A549 (cell line): ENCODE measurements at regions not wholly inside any gene's neighbourhood (a gene's known extent, or its start where the extent isn't known, plus 50 kb on each side); places are given as distances from the start of the nearest gene placed in this dataset.

ENCODE experiments used
- ATAC-seq, 2 experiments: fragments of 200-7000 bp in 1 of 2; fragments of >200 bp in 1 of 2; cut with Nextera tagmentation in 1 of 2; cut with Tn5 transposase in 1 of 2; 3 replicates each; pipeline versions ENCODE4 v1.8.0 to v1.9.1; 2018 to 2020; ENCODE audit warnings: mild to moderate bottlenecking in 1 of 2, moderate library complexity in 1 of 2
- CTCF ChIA-PET: fragments of 300-600 bp; sonication (Branson Sonifier 250); formaldehyde crosslinking; extraction: SDS; loops from one replicate; lab custom pipeline; 2021; ENCODE audit warnings: antibody characterized with exemption, inconsistent platforms; lab: Yijun Ruan, JAX
- POLR2A ChIA-PET: fragments of 350-600 bp; formaldehyde crosslinking; extraction: SDS; loops from one replicate; lab custom pipeline; 2021; ENCODE audit warnings: antibody characterized with exemption, inconsistent platforms; lab: Yijun Ruan, JAX
- DNase-seq, 2 experiments: peaks; one replicate each; pipeline versions ENCODE4 v3.0.0 to v3.0.0-alpha.2; 2011 to 2016; ENCODE audit warnings: low read depth in 1 of 2, low spot score in 1 of 2
- FAIRE-seq: peaks from 2 replicates; lab custom pipeline; 2011; peaks lifted over from hg19 to GRCh38; lab: Jason Lieb, UNC
- H3K27ac ChIP-seq, 2 experiments: fragments of >200 bp; sonication (Bioruptor Twin); formaldehyde crosslinking; 3 replicates each; pipeline ENCODE4 v1.5.1; 2016 to 2017
- H3K4me1 ChIP-seq: fragments of >200 bp; sonication (Bioruptor Twin); formaldehyde crosslinking; 3 replicates; pipeline ENCODE4 v1.6.1; 2016
- H3K4me2 ChIP-seq: fragments of >200 bp; sonication (Bioruptor Twin); formaldehyde crosslinking; 3 replicates; pipeline ENCODE4 v1.6.1; 2016
- H3K4me3 ChIP-seq: fragments of >200 bp; sonication (Bioruptor Twin); formaldehyde crosslinking; 3 replicates; pipeline ENCODE4 v1.5.1; 2016
- H3K9me3 ChIP-seq: fragments of >200 bp; sonication (Bioruptor Twin); formaldehyde crosslinking; 3 replicates; pipeline ENCODE4 v1.6.1; 2016
- ATOH8 ChIP-seq: fragments of 250-450 bp; sonication (Bioruptor Pico); IDR thresholded peaks from 2 replicates; pipeline ENCODE4 v1.5.0; 2020; ENCODE audit warnings: low read depth, mild to moderate bottlenecking, moderate library complexity
- CBX2 ChIP-seq: fragments of 200-600 bp; sonication (generic); IDR thresholded peaks from 2 replicates; pipeline ENCODE4 v1.6.1; 2016; ENCODE audit warnings: low read depth, mild to moderate bottlenecking, borderline replicate concordance
- CEBPB ChIP-seq, 2 experiments: fragments of >200 bp in 1 of 2; sonication (Bioruptor Twin) in 1 of 2; formaldehyde crosslinking in 1 of 2; IDR thresholded peaks; 2 replicates each; pipeline ENCODE4 v1.6.1; 2012 to 2016
- EHF ChIP-seq: fragments of 250-450 bp; sonication (Bioruptor Pico); IDR thresholded peaks from 2 replicates; pipeline ENCODE4 v1.5.0; 2020; ENCODE audit warnings: mild to moderate bottlenecking
- FOSB ChIP-seq: fragments of 250-450 bp; sonication (Bioruptor Pico); IDR thresholded peaks from 2 replicates; pipeline ENCODE4 v1.5.0; 2020; ENCODE audit warnings: mild to moderate bottlenecking, moderate library complexity
- FOSL2 ChIP-seq, 2 experiments: fragments of 450-650 bp in 1 of 2; fragments of >200 bp in 1 of 2; sonication (Bioruptor Twin) in 1 of 2; formaldehyde crosslinking; IDR thresholded peaks; 2 replicates each; pipeline versions ENCODE4 v1.5.0 to v1.6.1; 2016 to 2020; ENCODE audit warnings: mild to moderate bottlenecking in 1 of 2, moderate library complexity in 1 of 2
- HOXA7 ChIP-seq: fragments of 250-450 bp; sonication (Bioruptor Pico); IDR thresholded peaks from 2 replicates; pipeline ENCODE4 v1.5.0; 2020; ENCODE audit warnings: mild to moderate bottlenecking, moderate library complexity
- HOXB13 ChIP-seq: fragments of 250-450 bp; sonication (Bioruptor Pico); IDR thresholded peaks from 2 replicates; pipeline ENCODE4 v1.5.0; 2020; ENCODE audit warnings: low read depth, mild to moderate bottlenecking, moderate library complexity
- HOXB5 ChIP-seq: fragments of 250-450 bp; sonication (Bioruptor Pico); IDR thresholded peaks from 2 replicates; pipeline ENCODE4 v1.5.0; 2020; ENCODE audit warnings: mild to moderate bottlenecking, moderate library complexity
- POLR2AphosphoS2 ChIP-seq: conservative IDR thresholded peaks from 2 replicates; pipeline ENCODE4 v1.6.1; 2012; ENCODE audit warnings: low read length, improper control_type of control experiment, inconsistent platforms
- RCOR1 ChIP-seq: fragments of 150-350 bp; IDR thresholded peaks from 2 replicates; pipeline ENCODE4 v1.6.1; 2014; ENCODE audit warnings: antibody characterized with exemption, low read length, low read depth
- TFCP2L1 ChIP-seq: fragments of 250-450 bp; sonication (Bioruptor Pico); IDR thresholded peaks from 2 replicates; pipeline ENCODE4 v1.5.0; 2021; ENCODE audit warnings: mild to moderate bottlenecking
- USF2 ChIP-seq: fragments of 450-650 bp; IDR thresholded peaks from 2 replicates; pipeline ENCODE4 v1.6.1; 2014; ENCODE audit warnings: antibody characterized with exemption
- ZFP36 ChIP-seq: fragments of 450-650 bp; IDR thresholded peaks from 2 replicates; pipeline ENCODE4 v1.6.1; 2014; ENCODE audit warnings: borderline replicate concordance; ENCODE audit not compliant: partially characterized antibody
- WGBS: methylation state at CpG from one replicate; pipeline ENCODE4 v1.1.6; 2017; ENCODE audit errors: missing lambda C conversion rate; 5-methylcytosine and 5-hydroxymethylcytosine counted together
- TF ChIP-seq, protein P1 (sequence below): IDR thresholded peaks from 2 replicates; pipeline ENCODE4 v1.6.1; 2012
- TF ChIP-seq, protein P2 (sequence below): fragments of 200-600 bp; sonication (generic); IDR thresholded peaks from 2 replicates; pipeline ENCODE4 v1.6.1; 2016; ENCODE audit warnings: antibody characterized with exemption, mild to moderate bottlenecking, moderate library complexity

DNA sequence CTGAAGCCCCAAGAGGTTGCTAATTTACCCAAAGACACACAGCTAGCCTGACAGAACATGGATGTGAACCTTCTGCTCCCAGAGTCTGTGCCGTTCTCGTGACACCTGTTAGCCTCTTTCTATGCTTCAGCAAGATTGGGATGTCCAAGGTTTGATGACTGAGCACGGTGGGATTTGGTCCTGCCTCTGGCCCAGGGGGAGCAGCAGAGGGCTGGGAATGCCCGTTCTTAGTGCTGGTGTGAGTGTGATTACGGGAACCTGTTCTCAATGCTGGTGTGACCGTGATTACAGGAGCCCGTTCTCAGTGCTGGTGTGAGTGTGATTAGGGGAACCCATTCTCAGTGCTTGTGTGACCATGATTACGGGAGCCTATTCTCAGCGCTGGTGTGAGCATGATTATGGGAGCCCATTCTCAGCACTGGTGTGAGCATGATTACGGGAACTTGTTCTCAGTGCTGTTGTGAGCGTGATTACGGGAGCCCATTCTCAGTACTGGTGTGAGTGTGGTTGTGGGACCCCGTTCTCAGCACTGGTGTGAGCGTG lies 67.3 kb upstream of the SNTG2 start:
- WGBS = 10% methylated on average over 14 of the region's 14 CpGs
- POLR2A ChIA-PET = no interaction called here
- H3K27ac ChIP-seq = no peak overlapping the region
- FAIRE-seq = no peak
- no peak for ATAC-seq
- DNase-seq = no peak
- no peak overlapping the region for H3K4me3 ChIP-seq
- H3K4me1 ChIP-seq = no peaks in the 10 kb centered on the region
- no peak for TF ChIP-seq HOXB13 (CRISPR knock-in tag)
- TF ChIP-seq POLR2AphosphoS2 = no peak
- no peak for TF ChIP-seq FOSB
- TF ChIP-seq, all 56 proteins: peak for 0
- H3K9me3 ChIP-seq = no peaks in the 10 kb centered on the region
- CTCF ChIA-PET = no interaction called here
- no peak overlapping the region for H3K4me2 ChIP-seq

DNA sequence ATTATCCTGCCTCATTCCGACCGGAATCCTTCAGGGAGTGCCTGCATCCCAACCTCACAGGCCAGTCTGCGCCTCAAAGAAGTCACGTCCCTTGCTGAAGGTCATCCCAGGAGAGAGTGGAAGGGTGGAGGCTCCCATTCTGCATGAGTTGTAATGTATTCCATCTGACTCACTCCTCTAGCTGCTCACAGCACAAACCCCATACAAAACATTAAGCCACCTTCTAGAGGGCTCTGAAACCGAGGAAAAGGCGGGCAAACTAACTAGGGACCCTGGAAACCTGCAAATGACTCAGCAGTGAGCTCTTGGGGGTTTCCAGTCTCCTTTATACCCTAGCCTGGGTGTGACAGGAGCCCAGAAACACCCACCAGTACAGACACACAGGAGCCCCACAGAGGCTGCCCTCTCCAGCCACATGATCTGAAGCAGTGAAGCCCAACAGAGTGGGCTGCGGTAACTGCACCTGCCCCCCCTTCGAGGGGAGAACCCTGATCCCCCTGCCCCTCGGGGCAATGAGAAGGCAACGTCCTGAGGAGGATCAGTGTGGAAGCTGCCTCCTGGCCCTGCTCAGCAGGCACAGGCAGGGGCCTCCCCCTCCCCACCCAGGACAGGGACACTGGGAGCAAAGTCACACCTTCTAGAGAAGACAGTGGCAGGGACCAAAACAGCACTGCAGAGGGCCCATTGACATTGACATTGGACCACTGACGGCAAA lies 69.3 kb upstream of the SNTG2 start:
- CTCF ChIA-PET = no interaction called here
- WGBS = 22% methylated on average over 8 of the region's 11 CpGs

GRCh38 chr2:880201-880970 lies 70.3 kb upstream of the SNTG2 start:
- H3K4me2 ChIP-seq = no peak overlapping the region
- TF ChIP-seq TFCP2L1 (CRISPR knock-in tag) (no peak), HOXB5 (CRISPR knock-in tag) (no peak), EHF (no peak), ATOH8 (CRISPR knock-in tag) (no peak), RCOR1 (no peak), ZFP36 (no peak)
- TF ChIP-seq, protein P1, sequence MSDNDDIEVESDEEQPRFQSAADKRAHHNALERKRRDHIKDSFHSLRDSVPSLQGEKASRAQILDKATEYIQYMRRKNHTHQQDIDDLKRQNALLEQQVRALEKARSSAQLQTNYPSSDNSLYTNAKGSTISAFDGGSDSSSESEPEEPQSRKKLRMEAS = no peak
- no peaks in the 10 kb centered on the region for H3K4me1 ChIP-seq
- ChIA-PET POLR2A (no interaction called here), CTCF (no interaction called here)
- DNase-seq (no peak), ATAC-seq (no peak), FAIRE-seq (no peak)
- no peak overlapping the region for H3K4me3 ChIP-seq
- WGBS = 23% methylated on average over 29 of the region's 29 CpGs
- no peak overlapping the region for H3K27ac ChIP-seq
- no peaks in the 10 kb centered on the region for H3K9me3 ChIP-seq

More for the DNA sequence above, 69.3 kb upstream of the SNTG2 start:
- POLR2A ChIA-PET = no interaction called here
- Histone ChIP-seq H3K9me3 (no peaks in the 10 kb centered on the region), H3K4me2 (no peak overlapping the region), H3K4me1 (no peaks in the 10 kb centered on the region), H3K4me3 (no peak overlapping the region), H3K27ac (no peak overlapping the region)
- FAIRE-seq (no peak), DNase-seq (no peak), ATAC-seq (no peak)
- no peak for TF ChIP-seq CBX2
- TF ChIP-seq USF2 = no peak
- no peak for TF ChIP-seq TFCP2L1 (CRISPR knock-in tag)
- no peak for TF ChIP-seq HOXB13 (CRISPR knock-in tag)
- TF ChIP-seq, protein P1 = no peak
- no peak for TF ChIP-seq HOXA7 (CRISPR knock-in tag)
- TF ChIP-seq FOSL2 (IDR thresholded peaks at IDR 0.05) = no peak
- TF ChIP-seq FOSL2 (CRISPR knock-in tag; IDR thresholded peaks at IDR 0.05) = no peak
- no peak for TF ChIP-seq CEBPB (IDR thresholded peaks at IDR 0.05)
- TF ChIP-seq, protein P2, sequence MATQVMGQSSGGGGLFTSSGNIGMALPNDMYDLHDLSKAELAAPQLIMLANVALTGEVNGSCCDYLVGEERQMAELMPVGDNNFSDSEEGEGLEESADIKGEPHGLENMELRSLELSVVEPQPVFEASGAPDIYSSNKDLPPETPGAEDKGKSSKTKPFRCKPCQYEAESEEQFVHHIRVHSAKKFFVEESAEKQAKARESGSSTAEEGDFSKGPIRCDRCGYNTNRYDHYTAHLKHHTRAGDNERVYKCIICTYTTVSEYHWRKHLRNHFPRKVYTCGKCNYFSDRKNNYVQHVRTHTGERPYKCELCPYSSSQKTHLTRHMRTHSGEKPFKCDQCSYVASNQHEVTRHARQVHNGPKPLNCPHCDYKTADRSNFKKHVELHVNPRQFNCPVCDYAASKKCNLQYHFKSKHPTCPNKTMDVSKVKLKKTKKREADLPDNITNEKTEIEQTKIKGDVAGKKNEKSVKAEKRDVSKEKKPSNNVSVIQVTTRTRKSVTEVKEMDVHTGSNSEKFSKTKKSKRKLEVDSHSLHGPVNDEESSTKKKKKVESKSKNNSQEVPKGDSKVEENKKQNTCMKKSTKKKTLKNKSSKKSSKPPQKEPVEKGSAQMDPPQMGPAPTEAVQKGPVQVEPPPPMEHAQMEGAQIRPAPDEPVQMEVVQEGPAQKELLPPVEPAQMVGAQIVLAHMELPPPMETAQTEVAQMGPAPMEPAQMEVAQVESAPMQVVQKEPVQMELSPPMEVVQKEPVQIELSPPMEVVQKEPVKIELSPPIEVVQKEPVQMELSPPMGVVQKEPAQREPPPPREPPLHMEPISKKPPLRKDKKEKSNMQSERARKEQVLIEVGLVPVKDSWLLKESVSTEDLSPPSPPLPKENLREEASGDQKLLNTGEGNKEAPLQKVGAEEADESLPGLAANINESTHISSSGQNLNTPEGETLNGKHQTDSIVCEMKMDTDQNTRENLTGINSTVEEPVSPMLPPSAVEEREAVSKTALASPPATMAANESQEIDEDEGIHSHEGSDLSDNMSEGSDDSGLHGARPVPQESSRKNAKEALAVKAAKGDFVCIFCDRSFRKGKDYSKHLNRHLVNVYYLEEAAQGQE = no peak
